GM19328 (cell line): ENCODE measurements at regions not wholly inside any gene's neighbourhood (a gene's known extent, or its start where the extent isn't known, plus 50 kb on each side); places are given as distances from the start of the nearest gene placed in this dataset.
"Not testable (repeated sequence)": the region's sequence is repeated elsewhere in the genome, so short reads cannot be mapped to it uniquely, and the experiment has no call there.

ENCODE experiments used
- ATAC-seq: cut with Tn5 transposase; IDR thresholded peaks from one replicate; pipeline ENCODE4 v1.9.1; 2021; ENCODE audit warnings: mild to moderate bottlenecking, moderate library complexity; ENCODE audit not compliant: unreplicated experiment

- ATAC-seq, result not testable (repeated sequence)
Observed at GRCh38 chr12:94816746-94817145, 166.4 kb upstream of the TMCC3 start.

- ATAC-seq, result no peak
Observed at GRCh38 chr12:94815958-94816357, 165.6 kb upstream of the TMCC3 start.

GRCh38 chr12:94815450-94815849, 165.1 kb upstream of the TMCC3 start:
- no peak for ATAC-seq

GRCh38 chr12:94813314-94813713, 163.0 kb upstream of the TMCC3 start:
- ATAC-seq, result no peak

GRCh38 chr12:94812345-94812744, 162.0 kb upstream of the TMCC3 start:
- ATAC-seq, result no peak

- no peak for ATAC-seq
Observed at GRCh38 chr12:94811611-94812010, 161.3 kb upstream of the TMCC3 start.

- ATAC-seq, result no peak
Observed at GRCh38 chr12:94807951-94808350, 157.6 kb upstream of the TMCC3 start.

GRCh38 chr12:94806617-94807016, 156.3 kb upstream of the TMCC3 start:
- ATAC-seq, result no peak

- no peak for ATAC-seq
Observed at GRCh38 chr12:94805749-94806529, 155.6 kb upstream of the TMCC3 start.

GRCh38 chr12:94803939-94804338, 153.6 kb upstream of the TMCC3 start:
- ATAC-seq, result no peak

- ATAC-seq, result no peak
Observed at GRCh38 chr12:94802796-94803195, 152.4 kb upstream of the TMCC3 start.

- no peak for ATAC-seq
Observed at GRCh38 chr12:94801745-94802144, 151.4 kb upstream of the TMCC3 start.

GRCh38 chr12:94799136-94799535, 148.8 kb upstream of the TMCC3 start:
- no peak for ATAC-seq

- ATAC-seq, result no peak
Observed at GRCh38 chr12:94798113-94798512, 147.8 kb upstream of the TMCC3 start.

- ATAC-seq, result no peak
Observed at GRCh38 chr12:94795520-94795919, 145.2 kb upstream of the TMCC3 start.

GRCh38 chr12:94795044-94795443, 144.7 kb upstream of the TMCC3 start:
- no peak for ATAC-seq

GRCh38 chr12:94793191-94793595, 142.8 kb upstream of the TMCC3 start:
- ATAC-seq, result no peak

- no peak for ATAC-seq
Observed at GRCh38 chr12:94792693-94793092, 142.3 kb upstream of the TMCC3 start.

GRCh38 chr12:94791933-94792332, 141.6 kb upstream of the TMCC3 start:
- ATAC-seq, result no peak

- ATAC-seq, result no peak
Observed at GRCh38 chr12:94790825-94791224, 140.5 kb upstream of the TMCC3 start.

GRCh38 chr12:94790370-94790769, 140.0 kb upstream of the TMCC3 start:
- no peak for ATAC-seq

- no peak for ATAC-seq
Observed at GRCh38 chr12:94789510-94790225, 139.3 kb upstream of the TMCC3 start.
